ENCODE measurements at regions not wholly inside any gene's neighbourhood (a gene's known extent, or its start where the extent isn't known, plus 50 kb on each side); places are given as distances from the start of the nearest gene placed in this dataset.

DNA sequence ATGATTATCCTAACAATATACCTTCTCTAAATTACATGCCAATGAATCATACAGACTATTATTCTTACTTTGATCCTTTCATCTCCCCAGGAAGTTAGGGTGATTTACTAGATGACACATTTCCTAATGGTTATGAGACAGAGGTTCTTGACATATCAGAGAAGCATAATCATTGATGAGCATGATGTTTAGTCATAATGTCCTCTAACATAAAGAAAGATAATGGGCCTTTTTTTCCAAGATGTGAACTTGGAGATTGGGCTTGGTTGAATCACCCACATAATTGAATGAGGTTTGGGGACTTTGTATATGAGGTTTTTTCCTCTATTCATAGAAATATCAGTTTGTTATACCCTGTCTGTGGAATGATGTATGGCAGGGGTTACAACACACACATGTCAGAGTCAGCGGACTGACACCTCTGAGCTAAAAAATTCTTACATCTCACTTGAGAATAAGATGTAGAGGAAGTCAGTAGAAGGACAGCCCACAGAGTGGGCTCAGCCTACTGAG, 69.7 kb upstream of the DCBLD2 start:
- TF ChIP-seq CTCF (conservative IDR thresholded peaks at IDR 0.05; ENCODE audit: low read length) (no peak), EZH2phosphoT487 (IDR thresholded peaks at IDR 0.05; ENCODE audit: borderline replicate concordance, low read depth, low read length) (no peak)
